ENCODE measurements at regions not wholly inside any gene's neighbourhood (a gene's known extent, or its start where the extent isn't known, plus 50 kb on each side); places are given as distances from the start of the nearest gene placed in this dataset.
A peak's percentile ranks its signal among the peaks of the same experiment; 100 is the strongest.

DNA sequence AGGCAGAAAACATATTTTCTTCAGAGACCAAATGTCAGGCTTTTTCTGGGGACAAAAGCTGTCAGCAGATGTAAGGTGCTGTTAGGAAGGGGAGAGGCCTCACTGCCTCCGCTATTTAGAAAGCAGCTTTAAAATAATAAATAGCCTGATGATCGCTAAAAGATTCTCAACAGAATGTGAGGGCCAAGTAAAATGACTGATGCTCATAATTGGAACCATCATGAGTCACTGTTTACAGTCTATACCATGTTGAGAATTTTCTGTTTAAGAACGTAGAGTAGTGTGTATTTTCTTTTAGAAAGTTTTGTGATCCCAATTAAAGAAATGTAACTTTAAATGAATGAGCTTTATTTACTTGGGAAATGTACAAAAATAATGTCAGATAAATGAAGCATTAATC, 220.0 kb downstream of the CLIC5 start:
- in situ Hi-C loops (cut with HindIII; ENCODE audit: low sequenced_read_pairs), result no loop called here
- TF ChIP-seq, protein P1, sequence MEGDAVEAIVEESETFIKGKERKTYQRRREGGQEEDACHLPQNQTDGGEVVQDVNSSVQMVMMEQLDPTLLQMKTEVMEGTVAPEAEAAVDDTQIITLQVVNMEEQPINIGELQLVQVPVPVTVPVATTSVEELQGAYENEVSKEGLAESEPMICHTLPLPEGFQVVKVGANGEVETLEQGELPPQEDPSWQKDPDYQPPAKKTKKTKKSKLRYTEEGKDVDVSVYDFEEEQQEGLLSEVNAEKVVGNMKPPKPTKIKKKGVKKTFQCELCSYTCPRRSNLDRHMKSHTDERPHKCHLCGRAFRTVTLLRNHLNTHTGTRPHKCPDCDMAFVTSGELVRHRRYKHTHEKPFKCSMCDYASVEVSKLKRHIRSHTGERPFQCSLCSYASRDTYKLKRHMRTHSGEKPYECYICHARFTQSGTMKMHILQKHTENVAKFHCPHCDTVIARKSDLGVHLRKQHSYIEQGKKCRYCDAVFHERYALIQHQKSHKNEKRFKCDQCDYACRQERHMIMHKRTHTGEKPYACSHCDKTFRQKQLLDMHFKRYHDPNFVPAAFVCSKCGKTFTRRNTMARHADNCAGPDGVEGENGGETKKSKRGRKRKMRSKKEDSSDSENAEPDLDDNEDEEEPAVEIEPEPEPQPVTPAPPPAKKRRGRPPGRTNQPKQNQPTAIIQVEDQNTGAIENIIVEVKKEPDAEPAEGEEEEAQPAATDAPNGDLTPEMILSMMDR (IDR thresholded peaks at IDR 0.05; ENCODE audit: low read depth, low read length, missing control alignments), result no peak
- no peak for DNase-seq (ENCODE audit: low read depth)
- no peak overlapping the region for H3K4me3 ChIP-seq (ENCODE audit: low read depth, low read length)

DNA sequence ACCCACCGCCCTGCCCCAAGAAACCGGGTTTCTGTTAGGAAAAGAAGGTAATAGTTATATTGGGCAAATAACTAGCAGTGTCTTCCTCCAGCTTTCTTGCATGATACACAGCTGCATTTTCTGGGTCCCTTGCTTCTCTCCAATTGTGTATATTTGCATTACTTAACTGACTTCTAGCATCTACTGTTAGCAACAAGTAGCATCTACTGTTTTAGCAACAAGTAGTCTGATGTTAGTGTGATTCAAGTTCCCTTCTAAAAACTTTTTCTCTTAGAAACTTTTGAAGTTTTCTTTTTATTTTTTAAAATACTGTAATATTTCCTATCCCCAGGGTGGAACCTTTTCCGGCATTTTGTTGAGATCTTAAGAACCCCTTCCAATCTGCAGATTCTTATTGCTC, 221.2 kb downstream of the CLIC5 start:
- no peak overlapping the region for H3K4me3 ChIP-seq (ENCODE audit: low read depth, low read length)
- TF ChIP-seq, protein P1 (IDR thresholded peaks at IDR 0.05; ENCODE audit: low read depth, low read length, missing control alignments), result no peak
- in situ Hi-C loops (cut with HindIII; ENCODE audit: low sequenced_read_pairs), result no loop called here
- DNase-seq (ENCODE audit: low read depth), result no peak

DNA sequence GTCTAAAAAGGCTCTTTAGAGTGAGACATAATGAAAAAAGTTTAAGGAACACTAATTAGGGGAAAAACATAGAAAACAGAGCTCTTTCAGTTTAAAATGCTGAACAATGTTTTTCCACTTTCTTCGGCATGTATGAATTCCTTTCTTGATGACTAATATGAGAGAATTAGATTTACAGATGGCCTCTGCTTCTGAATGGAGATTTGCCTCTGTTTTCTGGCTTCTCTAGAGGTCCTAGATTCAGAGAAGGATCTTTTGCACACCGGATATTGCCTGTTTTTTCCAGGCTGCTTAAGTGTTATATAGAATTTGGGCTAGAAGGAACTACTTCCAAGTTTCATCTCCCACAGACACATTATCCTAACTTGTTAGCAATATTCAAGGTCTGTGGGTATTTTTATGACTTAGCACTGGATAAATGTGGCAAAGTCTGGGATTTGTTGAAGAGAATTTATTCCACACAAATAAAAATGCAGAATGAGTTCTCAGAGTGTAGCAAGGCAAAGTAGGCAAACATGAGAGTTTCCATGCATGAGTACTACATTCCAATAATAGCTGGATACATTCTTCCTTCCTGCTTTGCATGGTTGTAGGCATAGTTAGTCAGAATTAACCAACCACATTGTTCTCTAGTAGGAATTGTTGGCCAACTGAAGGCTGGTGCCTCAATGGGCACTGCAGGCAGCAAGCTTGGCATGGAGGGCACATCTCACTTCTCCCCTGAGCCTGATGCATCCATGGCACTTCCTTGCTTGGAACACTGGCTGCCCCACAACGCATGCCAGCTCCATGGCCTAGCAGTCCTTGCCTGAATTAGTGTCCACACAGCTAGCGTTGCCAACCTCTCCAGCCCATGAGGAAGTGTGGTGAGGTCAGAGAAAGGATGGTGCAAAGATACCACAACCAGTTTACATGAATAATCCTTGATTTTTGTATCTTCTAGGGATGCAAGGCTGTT, 224.2 kb downstream of the CLIC5 start:
- TF ChIP-seq, protein P1 (IDR thresholded peaks at IDR 0.05; ENCODE audit: low read depth, low read length, missing control alignments), result no peak
- in situ Hi-C loops (cut with HindIII; ENCODE audit: low sequenced_read_pairs), result no loop called here
- peak; percentile 29 for DNase-seq (ENCODE audit: low read depth)
- H3K4me3 ChIP-seq (ENCODE audit: low read depth, low read length), result no peak overlapping the region

DNA sequence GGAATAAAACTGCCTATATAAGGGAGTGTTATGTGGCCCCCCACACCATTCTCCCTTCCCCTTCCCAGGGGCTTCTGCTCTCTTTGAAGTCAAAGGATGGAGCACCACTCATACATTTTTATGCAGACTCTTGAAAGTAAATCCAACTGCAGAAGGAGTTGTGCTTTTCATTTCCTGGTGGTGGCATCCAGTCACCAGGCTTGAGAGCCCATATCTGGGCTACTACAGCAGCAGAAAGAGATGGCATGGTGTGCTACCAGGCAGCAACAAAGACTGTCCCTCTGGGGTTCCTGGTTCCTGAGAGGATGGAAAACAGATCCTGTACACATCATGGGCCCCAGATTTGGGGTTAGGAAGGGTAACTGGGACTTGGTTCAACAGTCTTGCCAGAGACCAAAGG, 226.4 kb downstream of the CLIC5 start:
- in situ Hi-C loops (cut with HindIII; ENCODE audit: low sequenced_read_pairs), result no loop called here
- no peak overlapping the region for H3K4me3 ChIP-seq (ENCODE audit: low read depth, low read length)
- TF ChIP-seq, protein P1 (IDR thresholded peaks at IDR 0.05; ENCODE audit: low read depth, low read length, missing control alignments), result no peak
- no peak for DNase-seq (ENCODE audit: low read depth)

DNA sequence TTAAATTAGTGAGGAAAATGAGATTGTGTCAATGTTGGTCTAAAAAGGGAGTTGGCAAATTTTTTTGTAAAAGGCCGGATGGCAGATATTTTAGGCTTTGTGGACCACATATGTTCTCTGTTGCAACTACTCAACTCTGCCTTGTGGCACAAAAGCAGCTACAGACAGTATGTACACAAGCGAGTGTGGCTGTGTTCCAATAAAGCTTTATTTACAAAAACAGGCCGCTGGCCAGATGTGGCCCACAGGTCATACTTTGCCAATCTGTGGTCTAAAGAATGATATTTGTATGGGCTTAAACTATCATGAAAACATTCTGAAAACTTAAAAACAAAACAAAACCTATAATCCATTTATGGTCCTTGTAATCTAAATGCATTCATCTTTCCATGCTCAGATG, 228.3 kb downstream of the CLIC5 start:
- TF ChIP-seq, protein P1 (IDR thresholded peaks at IDR 0.05; ENCODE audit: low read depth, low read length, missing control alignments), result no peak
- no peak overlapping the region for H3K4me3 ChIP-seq (ENCODE audit: low read depth, low read length)
- DNase-seq (ENCODE audit: low read depth), result no peak
- in situ Hi-C loops (cut with HindIII; ENCODE audit: low sequenced_read_pairs), result no loop called here

DNA sequence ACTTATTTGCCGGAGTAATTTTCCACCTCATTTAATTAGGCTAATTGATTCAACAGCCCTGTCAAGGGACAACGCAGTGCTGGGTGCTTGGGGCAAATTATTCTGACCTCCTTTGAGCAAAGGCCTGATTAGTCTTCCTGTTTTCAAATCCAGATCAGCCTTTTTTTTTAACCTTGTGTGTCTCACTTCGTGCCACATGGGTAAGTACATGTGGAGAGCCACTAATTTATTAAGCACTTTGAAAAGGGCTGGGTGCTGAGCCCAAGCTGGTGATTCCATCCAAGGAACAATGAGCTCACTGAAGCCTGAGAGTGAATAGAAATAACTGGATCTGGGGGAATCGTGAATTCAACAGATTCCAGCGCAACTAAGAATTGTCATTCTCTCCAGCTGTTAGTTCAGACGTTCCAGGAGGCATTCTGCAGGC, 229.3 kb downstream of the CLIC5 start:
- in situ Hi-C loops (cut with HindIII; ENCODE audit: low sequenced_read_pairs), result no loop called here
- TF ChIP-seq, protein P1 (IDR thresholded peaks at IDR 0.05; ENCODE audit: low read depth, low read length, missing control alignments), result no peak
- no peak overlapping the region for H3K4me3 ChIP-seq (ENCODE audit: low read depth, low read length)
- DNase-seq (ENCODE audit: low read depth), result no peak

All from astrocyte of the cerebellum (primary cell).